A673 (cell line): ENCODE measurements at regions not wholly inside any gene's neighbourhood (a gene's known extent, or its start where the extent isn't known, plus 50 kb on each side); places are given as distances from the start of the nearest gene placed in this dataset.

Source experiments
- BruUV-seq: library from RNA; stranded (reverse); fragments of 400-500 nt; replicated peaks from 2 replicates; lab custom pipeline; 2021; lab: Mats Ljungman, UMichigan
- CTCF ChIA-PET: fragments of 300-600 bp; sonication (Branson Sonifier 250); formaldehyde crosslinking; loops from one replicate; lab custom pipeline; 2022; ENCODE audit warnings: antibody characterized with exemption; lab: Charles Lee
- POLR2A ChIA-PET: fragments of 300-600 bp; sonication (Branson Sonifier 250); formaldehyde crosslinking; loops from one replicate; lab custom pipeline; 2022; ENCODE audit warnings: antibody characterized with exemption; ENCODE audit not compliant: low non-redundant PET; lab: Charles Lee
- DNase-seq: peaks from one replicate; pipeline ENCODE4 v3.0.0-alpha.2; 2015; ENCODE audit warnings: low spot score
- H3K27ac ChIP-seq: fragments of 200-600 bp; sonication (generic); 2 replicates; pipeline ENCODE4 v1.5.1; 2016; ENCODE audit warnings: mixed run types, low read depth, mild to moderate bottlenecking, mixed read lengths, antibody characterized with exemption, low read length; ENCODE audit not compliant: poor library complexity, severe bottlenecking
- H3K27me3 ChIP-seq: fragments of 200-600 bp; sonication (generic); replicated peaks from 2 replicates; pipeline ENCODE4 v1.6.1; 2017; ENCODE audit warnings: mixed run types, low read depth, mild to moderate bottlenecking, mixed read lengths, antibody characterized with exemption, low read length; ENCODE audit not compliant: insufficient read depth, poor library complexity
- H3K36me3 ChIP-seq: fragments of 200-600 bp; sonication (generic); 2 replicates; pipeline ENCODE4 v1.6.1; 2016; ENCODE audit warnings: mixed run types, mild to moderate bottlenecking, mixed read lengths, antibody characterized with exemption, low read length; ENCODE audit not compliant: insufficient read depth, poor library complexity, severe bottlenecking
- H3K4me1 ChIP-seq: fragments of 200-600 bp; sonication (generic); 2 replicates; pipeline ENCODE4 v1.6.1; 2017; ENCODE audit warnings: mixed run types, mild to moderate bottlenecking, mixed read lengths, antibody characterized with exemption, low read length; ENCODE audit not compliant: insufficient read depth, poor library complexity, severe bottlenecking
- H3K4me3 ChIP-seq: fragments of 200-600 bp; sonication (generic); 2 replicates; pipeline ENCODE4 v1.5.1; 2016; ENCODE audit warnings: low read depth, mixed run types, mild to moderate bottlenecking, mixed read lengths, low read length; ENCODE audit not compliant: poor library complexity, severe bottlenecking
- H3K9me3 ChIP-seq: fragments of 200-600 bp; sonication (generic); 2 replicates; pipeline ENCODE4 v1.6.1; 2016; ENCODE audit warnings: mixed run types, low read depth, mild to moderate bottlenecking, mixed read lengths, antibody characterized with exemption, low read length; ENCODE audit not compliant: poor library complexity, severe bottlenecking
- CTCF ChIP-seq: fragments of 300-800, 200-600 bp; sonication (generic); conservative IDR thresholded peaks from 2 replicates; pipeline ENCODE4 v1.5.1; 2017; ENCODE audit warnings: low read depth, mild to moderate bottlenecking, antibody characterized with exemption, low read length, moderate library complexity, mixed read lengths
- EZH2 ChIP-seq: fragments of 200-600 bp; sonication (generic); IDR thresholded peaks from 2 replicates; pipeline ENCODE4 v1.6.1; 2017; ENCODE audit warnings: borderline replicate concordance, low read depth, mild to moderate bottlenecking, mixed read lengths, antibody characterized with exemption, low read length; ENCODE audit not compliant: poor library complexity, severe bottlenecking
- intact Hi-C: fragments of 100-400 bp; cut with micrococcal nuclease; formaldehyde crosslinking; loops from one replicate; pipeline ENCODE4 v1.10.0; 2022; ENCODE audit not compliant: unreplicated experiment

DNA sequence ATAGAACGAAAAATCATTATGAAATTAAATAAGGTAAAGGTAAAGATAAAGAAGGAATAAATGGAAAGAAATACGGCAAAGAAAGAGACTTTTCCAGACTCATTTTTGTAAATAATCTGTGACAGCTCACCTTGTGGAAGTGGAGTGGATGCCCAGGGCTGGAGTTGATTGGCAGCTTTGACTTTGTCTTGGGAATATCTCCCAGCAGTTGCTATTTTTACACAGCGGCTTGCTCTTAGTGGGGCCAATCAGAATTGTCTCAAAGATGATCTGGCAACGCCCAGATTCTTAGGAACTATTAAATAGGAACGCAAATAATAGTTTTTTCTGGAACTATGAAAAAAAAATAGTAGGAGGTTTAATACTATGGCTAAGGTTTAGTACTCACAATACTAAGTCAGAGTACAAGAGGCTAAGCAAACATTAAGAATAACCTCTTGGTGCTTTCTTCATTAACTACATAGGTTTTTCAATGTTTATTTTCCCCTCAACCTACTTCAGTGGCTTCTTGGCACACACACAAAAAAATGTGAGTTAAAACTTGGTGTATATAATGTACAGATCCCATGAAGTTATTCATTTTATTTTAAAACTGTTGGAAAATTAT, 132.7 kb downstream of the TRAM1L1 start:
- no TSS peak for BruUV-seq
- peaks cover 2% of the 10 kb centered on the region for H3K9me3 ChIP-seq
- CTCF ChIA-PET, result no interaction called here
- no peaks in the 10 kb centered on the region for H3K27me3 ChIP-seq
- no peaks in the 10 kb centered on the region for H3K4me1 ChIP-seq
- no peaks in the 10 kb centered on the region for H3K36me3 ChIP-seq
- no peak for DNase-seq
- intact Hi-C loops, result no loop called here
- POLR2A ChIA-PET, result no interaction called here
- H3K27ac ChIP-seq, result no peak overlapping the region
- no peak for TF ChIP-seq EZH2
- H3K4me3 ChIP-seq, result no peak overlapping the region

GRCh38 chr4:116949856-116950255, 135.5 kb downstream of the TRAM1L1 start:
- intact Hi-C loops, result no loop called here
- Histone ChIP-seq H3K9me3 (no peaks in the 10 kb centered on the region), H3K4me3 (no peak overlapping the region), H3K27me3 (no peaks in the 10 kb centered on the region), H3K4me1 (peaks cover 4% of the 10 kb centered on the region), H3K27ac (no peak overlapping the region), H3K36me3 (no peaks in the 10 kb centered on the region)
- ChIA-PET CTCF (no interaction called here), POLR2A (no interaction called here)
- TF ChIP-seq EZH2 (no peak), CTCF (no peak)
- DNase-seq, result no peak
- no TSS peak for BruUV-seq

- BruUV-seq, result no TSS peak
- Histone ChIP-seq H3K27ac (no peak overlapping the region), H3K4me3 (no peak overlapping the region), H3K4me1 (peaks cover 4% of the 10 kb centered on the region), H3K9me3 (no peaks in the 10 kb centered on the region), H3K27me3 (no peaks in the 10 kb centered on the region), H3K36me3 (no peaks in the 10 kb centered on the region)
- ChIA-PET POLR2A (no interaction called here), CTCF (no interaction called here)
- peak; percentile 21 for DNase-seq
- intact Hi-C loops, result no loop called here
- no peak for TF ChIP-seq CTCF
- TF ChIP-seq EZH2, result no peak
Measured at GRCh38 chr4:116942315-116942714, 143.1 kb downstream of the TRAM1L1 start.

DNA sequence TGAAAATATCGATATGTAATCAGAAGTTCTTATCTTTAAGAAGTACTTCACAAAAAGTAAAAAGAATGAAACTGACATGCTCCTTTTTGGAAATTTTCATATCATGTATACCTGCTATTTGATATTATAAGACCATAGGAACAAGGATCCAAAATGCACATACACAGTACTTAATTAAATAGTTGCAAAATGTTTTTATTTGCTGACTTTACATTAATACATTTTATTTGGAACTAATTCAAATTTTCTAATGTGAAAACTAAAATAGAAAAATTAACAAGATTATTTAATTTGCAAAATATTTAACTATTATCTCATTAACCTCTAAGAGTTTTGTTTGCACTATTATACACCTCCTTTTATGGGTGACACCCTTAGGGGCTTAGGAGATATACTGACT, 155.0 kb downstream of the TRAM1L1 start:
- Histone ChIP-seq H3K27me3 (no peaks in the 10 kb centered on the region), H3K27ac (no peak overlapping the region), H3K4me3 (no peak overlapping the region), H3K9me3 (no peaks in the 10 kb centered on the region), H3K36me3 (no peaks in the 10 kb centered on the region), H3K4me1 (peaks cover 1% of the 10 kb centered on the region)
- CTCF ChIA-PET, result no interaction called here
- intact Hi-C loops, result no loop called here
- TF ChIP-seq CTCF, result no peak
- no peak for TF ChIP-seq EZH2
- POLR2A ChIA-PET, result no interaction called here
- DNase-seq, result no peak
- no TSS peak for BruUV-seq
